NAMALWA (cell line): ENCODE measurements at regions not wholly inside any gene's neighbourhood (a gene's known extent, or its start where the extent isn't known, plus 50 kb on each side); places are given as distances from the start of the nearest gene placed in this dataset.

ENCODE experiments used
- DNase-seq: peaks from one replicate; pipeline ENCODE4 v3.0.0-alpha.2; 2015; ENCODE audit warnings: low spot score

- DNase-seq = no peak
These were observed 204.9 kb upstream of the PLET1 start for GRCh38 chr11:112465433-112466024.

GRCh38 chr11:112467721-112468120, 207.1 kb upstream of the PLET1 start:
- no peak for DNase-seq

- DNase-seq = no peak
These were observed 208.7 kb upstream of the PLET1 start for GRCh38 chr11:112469376-112469775.

- DNase-seq = no peak
These were observed 209.7 kb upstream of the PLET1 start for GRCh38 chr11:112470355-112470754.

- no peak for DNase-seq
These were observed 211.1 kb upstream of the PLET1 start for GRCh38 chr11:112471731-112472130.

GRCh38 chr11:112477152-112477551, 216.5 kb upstream of the PLET1 start:
- no peak for DNase-seq

GRCh38 chr11:112477581-112478317, 217.1 kb upstream of the PLET1 start:
- no peak for DNase-seq

- DNase-seq = no peak
These were observed 218.1 kb upstream of the PLET1 start for GRCh38 chr11:112478806-112479205.

- no peak for DNase-seq
These were observed 220.8 kb upstream of the PLET1 start for GRCh38 chr11:112481431-112481830.

- no peak for DNase-seq
These were observed 221.2 kb upstream of the PLET1 start for GRCh38 chr11:112481893-112482292.

GRCh38 chr11:112485280-112485679, 224.6 kb upstream of the PLET1 start:
- DNase-seq = no peak

GRCh38 chr11:112497826-112498225, 237.2 kb upstream of the PLET1 start:
- DNase-seq = no peak

- no peak for DNase-seq
These were observed 238.0 kb upstream of the PLET1 start for GRCh38 chr11:112498701-112499100.

- no peak for DNase-seq
These were observed 238.7 kb upstream of the PLET1 start for GRCh38 chr11:112499153-112499880.

GRCh38 chr11:112499881-112500204, 239.2 kb upstream of the PLET1 start:
- no peak for DNase-seq

- DNase-seq = no peak
These were observed 242.8 kb upstream of the PLET1 start for GRCh38 chr11:112503410-112503809.

- no peak for DNase-seq
These were observed 243.4 kb upstream of the PLET1 start for GRCh38 chr11:112504056-112504455.

- no peak for DNase-seq
These were observed 246.2 kb upstream of the PLET1 start for GRCh38 chr11:112506852-112507251.

- no peak for DNase-seq
These were observed 246.6 kb upstream of the PLET1 start for GRCh38 chr11:112507281-112507680.

GRCh38 chr11:112508750-112509149, 248.1 kb upstream of the PLET1 start:
- DNase-seq = no peak

- no peak for DNase-seq
These were observed 248.6 kb upstream of the PLET1 start for GRCh38 chr11:112509300-112509699.

GRCh38 chr11:112511271-112511670, 250.6 kb upstream of the PLET1 start:
- no peak for DNase-seq

GRCh38 chr11:112511911-112512310, 251.3 kb upstream of the PLET1 start:
- DNase-seq = no peak
